Muscle of back (tissue), 3 donors: ENCODE measurements at regions not wholly inside any gene's neighbourhood (a gene's known extent, or its start where the extent isn't known, plus 50 kb on each side); places are given as distances from the start of the nearest gene placed in this dataset.

ENCODE experiments used
- DNase-seq, 3 donors: peaks; one replicate each; pipeline versions ENCODE4 v3.0.0 to v3.0.0-alpha.2; 2013

GRCh38 chr17:79423811-79424465 is 186.9 kb downstream of the RBFOX3 start:
- no peak for DNase-seq

- no peak for DNase-seq
Observed at GRCh38 chr17:79422236-79422635, 188.6 kb downstream of the RBFOX3 start.

GRCh38 chr17:79420318-79421243 is 190.3 kb downstream of the RBFOX3 start:
- no peak for DNase-seq

- DNase-seq: no peak
Observed at GRCh38 chr17:79417476-79417988, 193.3 kb downstream of the RBFOX3 start.

- DNase-seq: no peak
Observed at GRCh38 chr17:79415909-79416308, 194.9 kb downstream of the RBFOX3 start.

- DNase-seq: no peak
Observed at GRCh38 chr17:79415365-79415764, 195.5 kb downstream of the RBFOX3 start.

- no peak for DNase-seq
Observed at GRCh38 chr17:79414793-79415211, 196.0 kb downstream of the RBFOX3 start.

- DNase-seq: no peak
Observed at GRCh38 chr17:79414063-79414792, 196.6 kb downstream of the RBFOX3 start.

GRCh38 chr17:79413611-79414010 is 197.2 kb downstream of the RBFOX3 start:
- no peak for DNase-seq

- DNase-seq: no peak
Observed at GRCh38 chr17:79412886-79413390, 197.9 kb downstream of the RBFOX3 start.

- DNase-seq: no peak
Observed at GRCh38 chr17:79412110-79412509, 198.7 kb downstream of the RBFOX3 start.

GRCh38 chr17:79411419-79411818 is 199.4 kb downstream of the RBFOX3 start:
- no peak for DNase-seq

- no peak for DNase-seq
Observed at GRCh38 chr17:79410681-79411080, 200.2 kb downstream of the RBFOX3 start.

GRCh38 chr17:79408251-79408650 is 202.6 kb downstream of the RBFOX3 start:
- no peak for DNase-seq

GRCh38 chr17:79407385-79407784 is 203.5 kb downstream of the RBFOX3 start:
- DNase-seq: no peak

GRCh38 chr17:79406316-79406715 is 204.5 kb downstream of the RBFOX3 start:
- DNase-seq: no peak

- no peak for DNase-seq
Observed at GRCh38 chr17:79405823-79406222, 205.0 kb downstream of the RBFOX3 start.

GRCh38 chr17:79404136-79404911 is 206.5 kb downstream of the RBFOX3 start:
- no peak for DNase-seq

- DNase-seq: no peak
Observed at GRCh38 chr17:79401704-79402674, 208.9 kb downstream of the RBFOX3 start.
